Myocyte (in vitro differentiated cells): ENCODE measurements at regions not wholly inside any gene's neighbourhood (a gene's known extent, or its start where the extent isn't known, plus 50 kb on each side); places are given as distances from the start of the nearest gene placed in this dataset.
"Not testable (repeated sequence)": the region's sequence is repeated elsewhere in the genome, so short reads cannot be mapped to it uniquely, and the experiment has no call there.

Experiments used
- DNase-seq: peaks from one replicate; pipeline ENCODE4 v3.0.0-alpha.2; 2012; ENCODE audit warnings: low read depth

DNA sequence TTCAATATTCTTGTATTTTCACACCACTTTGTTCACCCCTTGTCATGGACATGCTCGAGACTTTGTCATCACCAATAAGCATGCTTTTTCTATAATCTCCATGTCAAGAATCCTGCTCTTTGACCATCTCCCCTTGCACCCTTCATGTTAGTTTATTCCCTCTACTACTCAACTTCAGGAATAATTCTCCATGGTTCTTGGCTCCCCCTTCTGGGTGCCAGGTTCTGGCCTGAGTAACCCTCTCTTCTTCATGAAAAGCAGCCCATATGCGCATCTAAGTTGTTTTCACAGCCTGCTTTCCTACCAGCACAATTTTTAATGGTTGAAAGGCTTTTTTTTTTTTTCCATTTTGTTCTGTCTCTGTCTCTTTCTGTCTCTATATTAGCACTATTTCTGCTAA lies 160.7 kb downstream of the LEPR start:
- DNase-seq: peak; percentile 28

- no peak for DNase-seq
Measured at GRCh38 chr1:65584399-65584798, 163.9 kb downstream of the LEPR start.

- DNase-seq: no peak
Measured at GRCh38 chr1:65590279-65590678, 169.8 kb downstream of the LEPR start.

DNA sequence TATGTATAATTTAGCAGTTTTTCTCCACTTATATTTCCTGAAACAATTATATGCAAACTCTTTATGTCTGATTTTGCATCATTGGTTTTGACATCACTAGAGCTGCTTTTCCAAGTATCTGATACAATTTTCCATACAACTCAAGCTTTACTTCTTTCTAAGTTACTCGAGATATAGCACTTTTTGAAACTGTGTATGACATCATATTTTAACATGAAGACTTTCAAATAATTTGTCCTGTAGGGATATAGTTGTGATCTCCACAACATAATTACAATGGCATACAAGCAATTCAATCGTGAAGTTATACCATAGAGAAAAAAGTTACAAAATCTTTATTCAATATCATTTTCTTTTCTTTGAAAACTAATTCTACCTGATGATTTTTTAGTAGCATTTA lies 173.0 kb downstream of the LEPR start:
- DNase-seq: no peak

DNA sequence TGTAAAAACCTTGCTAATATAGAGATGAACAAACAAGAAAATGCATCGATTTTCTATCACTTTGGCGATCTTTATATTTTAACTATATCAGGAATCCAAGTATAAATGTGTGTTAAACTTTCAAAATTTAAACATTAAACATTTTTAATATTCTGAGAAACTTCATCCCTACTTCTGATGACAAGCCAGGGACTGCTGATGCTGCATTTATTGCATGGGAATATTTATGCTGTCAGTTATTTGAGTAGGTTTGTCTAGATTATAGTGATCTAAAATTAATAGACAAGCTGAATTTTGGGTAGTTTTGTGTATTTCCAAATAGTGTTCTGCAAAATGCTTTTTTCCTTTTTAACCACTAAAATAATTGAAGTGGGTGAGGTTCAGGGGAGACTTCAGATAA lies 175.3 kb downstream of the LEPR start:
- no peak for DNase-seq

DNA sequence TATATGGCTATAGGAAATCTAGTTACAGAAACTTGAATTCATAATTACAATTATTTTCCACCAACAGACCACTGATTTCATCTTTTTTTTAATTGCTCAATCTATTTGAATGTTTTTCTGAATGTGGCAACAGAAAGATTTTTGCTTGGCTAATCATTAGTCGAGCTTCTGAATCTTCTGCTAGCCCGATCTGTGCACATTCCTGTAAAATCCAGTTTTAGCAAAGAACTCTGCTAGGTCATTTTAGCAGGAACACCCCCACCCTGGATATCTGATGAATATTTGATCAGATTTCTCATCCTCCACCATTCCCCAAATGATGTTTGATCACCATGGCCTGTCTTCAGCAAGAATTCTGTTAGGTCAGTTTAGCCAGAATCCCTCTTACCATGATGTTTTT lies 176.3 kb downstream of the LEPR start:
- DNase-seq: no peak

DNA sequence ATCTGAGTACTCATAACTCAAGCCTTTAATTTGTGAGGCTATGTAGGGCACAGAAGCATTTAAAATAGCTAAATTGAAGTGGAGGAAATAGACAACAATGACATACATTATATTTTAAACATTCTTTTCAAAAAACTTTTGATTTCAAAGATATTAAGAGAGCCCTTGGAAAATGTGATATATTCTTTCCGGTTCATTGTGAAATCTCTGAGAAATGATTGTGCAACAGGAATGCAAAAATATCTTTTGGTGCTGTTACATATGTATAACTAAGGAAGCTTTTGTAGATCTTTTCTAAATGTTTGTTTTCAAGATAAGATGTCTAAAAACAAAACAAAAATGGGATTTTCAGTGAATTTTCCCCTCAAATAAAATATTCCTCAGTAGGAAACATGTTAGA lies 185.2 kb downstream of the LEPR start:
- no peak for DNase-seq

- DNase-seq: no peak
Measured at GRCh38 chr1:65606426-65606825, 186.0 kb downstream of the LEPR start.

DNA sequence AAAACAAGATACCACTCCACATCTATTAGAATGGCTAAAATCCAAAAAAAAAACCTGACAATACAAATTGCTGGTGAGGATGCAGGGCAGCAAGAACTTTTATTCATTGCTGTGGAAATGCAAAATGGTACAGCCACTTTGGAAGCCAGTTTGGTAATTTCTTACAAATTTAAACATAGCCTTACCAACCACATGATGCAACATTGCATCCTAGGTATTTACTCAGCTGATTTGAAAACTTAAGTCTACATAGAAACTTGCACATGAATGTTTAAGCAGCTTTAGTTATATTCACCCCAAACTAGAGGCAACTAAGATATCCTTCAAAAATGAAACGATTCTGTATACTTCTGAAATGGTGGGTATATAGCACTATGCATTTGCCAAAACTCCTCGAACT lies 178.8 kb upstream of the PDE4B start:
- DNase-seq: no peak

- DNase-seq: no peak
Measured at GRCh38 chr1:65615859-65616258, 176.8 kb upstream of the PDE4B start.

GRCh38 chr1:65621721-65622120 lies 171.0 kb upstream of the PDE4B start:
- DNase-seq: peak; percentile 34

GRCh38 chr1:65623895-65624294 lies 168.8 kb upstream of the PDE4B start:
- no peak for DNase-seq

DNA sequence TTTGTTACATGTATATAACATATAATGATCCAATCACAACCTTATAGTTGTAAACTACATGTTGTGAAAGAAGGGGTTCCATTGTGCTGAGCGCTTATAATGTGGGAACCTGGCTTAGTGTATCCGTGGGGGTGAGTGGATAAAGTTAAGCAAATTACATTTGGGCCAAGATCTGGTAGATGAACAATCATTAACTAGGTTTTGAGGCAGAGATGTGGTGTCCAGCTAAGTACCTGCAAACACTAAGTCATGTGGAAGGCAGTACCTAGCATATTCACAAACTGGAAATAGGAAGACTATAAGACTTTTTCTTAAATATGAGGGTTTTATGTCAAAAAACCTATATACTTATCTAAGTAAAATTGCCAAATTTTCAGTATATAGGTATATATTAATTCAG lies 167.2 kb upstream of the PDE4B start:
- DNase-seq: no peak

DNA sequence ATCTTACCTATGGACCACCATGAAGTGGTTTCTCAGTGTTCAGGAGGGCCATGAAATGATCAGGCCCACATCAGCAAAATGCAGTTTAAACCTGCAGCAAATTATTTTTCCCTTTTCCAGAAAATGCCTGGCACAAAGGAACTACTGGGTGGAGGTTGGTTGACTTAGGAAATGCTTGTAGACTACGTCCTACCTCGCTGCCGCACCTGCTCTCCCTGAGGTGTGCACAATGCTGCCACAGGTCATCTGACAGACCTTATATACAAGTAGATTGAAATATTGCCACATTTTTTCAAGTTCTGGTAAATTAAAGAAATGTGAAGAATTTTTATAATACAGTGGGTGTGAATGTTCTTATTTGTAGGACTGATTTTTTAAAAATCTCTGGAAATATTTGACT lies 166.7 kb upstream of the PDE4B start:
- DNase-seq: no peak

DNA sequence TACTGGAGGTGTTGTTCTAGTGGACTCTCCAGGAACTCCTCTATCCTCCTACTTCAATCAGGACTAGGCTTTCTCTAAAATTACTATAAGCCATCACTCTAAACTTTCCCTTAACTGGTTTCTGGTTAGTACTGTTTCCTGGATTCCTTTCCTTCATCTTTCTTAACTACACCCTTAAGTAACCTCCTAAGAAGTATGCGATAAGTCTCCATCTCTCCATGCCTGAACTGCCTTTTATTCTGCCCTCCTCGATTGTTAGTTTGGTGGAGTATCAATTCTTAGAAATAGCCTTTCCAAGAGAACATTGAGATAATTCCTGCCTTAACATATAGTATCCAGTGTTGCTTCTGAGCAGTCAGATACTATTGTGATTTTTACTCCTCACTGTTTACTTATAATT lies 162.9 kb upstream of the PDE4B start:
- no peak for DNase-seq

- DNase-seq: peak; percentile 19
Measured at GRCh38 chr1:65630855-65631254, 161.8 kb upstream of the PDE4B start.

DNA sequence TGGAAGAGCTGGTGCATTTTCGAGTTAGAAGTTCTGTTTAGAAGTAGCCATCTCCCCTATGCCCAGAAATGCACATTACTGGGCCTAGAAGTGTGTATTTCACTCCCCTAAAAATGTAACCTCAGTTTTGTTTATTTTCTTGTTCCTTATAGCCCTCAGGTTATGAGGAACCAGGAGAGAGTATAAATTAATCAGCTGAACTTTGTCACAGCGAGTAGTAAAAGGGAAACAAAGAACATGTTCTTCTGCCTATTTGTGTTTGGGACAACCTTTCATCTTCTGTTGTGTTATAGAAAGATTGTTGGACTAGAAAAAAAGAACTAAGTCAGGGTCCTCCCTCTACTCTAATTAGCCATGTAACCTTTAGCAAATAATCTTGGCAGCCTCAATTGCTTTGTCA lies 160.5 kb upstream of the PDE4B start:
- DNase-seq: no peak

GRCh38 chr1:65640046-65640445 lies 152.6 kb upstream of the PDE4B start:
- no peak for DNase-seq

GRCh38 chr1:65649185-65649584 lies 143.5 kb upstream of the PDE4B start:
- DNase-seq: not testable (repeated sequence)

- no peak for DNase-seq
Measured at GRCh38 chr1:65650682-65651081, 142.0 kb upstream of the PDE4B start.

DNA sequence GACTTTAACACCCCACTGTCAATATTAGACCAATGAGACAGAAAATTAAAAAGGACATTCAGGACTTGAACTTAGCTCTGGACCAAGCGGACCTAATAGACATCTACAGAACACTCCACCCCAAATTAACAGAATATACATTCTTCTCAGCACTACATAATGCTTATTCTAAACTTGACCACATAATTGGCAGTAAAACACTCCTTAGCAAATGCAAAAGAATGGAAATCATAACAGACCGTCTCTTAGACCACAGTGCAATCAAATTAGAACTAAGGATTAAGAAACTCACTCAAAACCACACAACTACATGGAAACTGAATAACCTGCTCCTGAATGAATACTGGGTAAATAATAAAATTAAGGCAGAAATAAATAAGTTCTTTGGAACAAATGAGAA lies 138.2 kb upstream of the PDE4B start:
- not testable (repeated sequence) for DNase-seq

DNA sequence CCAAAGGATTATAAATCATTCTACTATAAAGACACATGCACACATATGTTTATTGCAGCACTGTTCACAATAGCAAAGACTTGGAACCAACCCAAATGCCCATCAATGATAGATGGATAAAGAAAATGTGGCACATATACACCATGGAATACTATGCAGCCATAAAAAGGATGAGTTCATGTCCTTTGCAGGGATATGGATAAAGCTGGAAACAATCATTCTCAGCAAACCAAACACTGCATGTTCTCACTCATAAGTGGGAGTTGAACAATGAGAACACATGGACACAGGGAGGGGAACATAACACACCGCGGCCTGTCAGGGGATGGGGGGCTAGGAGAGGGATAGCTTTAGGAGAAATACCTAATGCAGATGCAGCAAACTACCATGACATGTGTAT lies 135.1 kb upstream of the PDE4B start:
- not testable (repeated sequence) for DNase-seq

- DNase-seq: no peak
Measured at GRCh38 chr1:65658122-65658521, 134.6 kb upstream of the PDE4B start.

DNA sequence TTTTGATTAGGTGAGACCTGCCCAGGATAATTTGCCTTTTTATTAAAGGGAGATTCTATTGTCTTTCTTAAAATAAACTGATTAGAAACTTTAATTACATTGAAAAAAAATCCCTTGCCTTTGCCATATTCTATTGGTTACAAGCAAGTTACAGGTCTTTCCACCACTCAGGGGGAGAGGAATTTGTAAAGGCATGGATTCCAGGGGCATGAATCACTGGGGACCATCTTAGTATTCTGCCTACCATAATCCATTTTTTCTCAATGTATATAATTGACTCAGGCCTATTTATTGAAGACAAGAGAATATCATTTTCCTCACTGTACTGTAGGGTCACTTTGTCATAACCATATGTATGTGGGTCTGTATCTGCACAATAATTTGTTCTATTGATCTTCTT lies 124.3 kb upstream of the PDE4B start:
- no peak for DNase-seq

GRCh38 chr1:65670518-65670917 lies 122.2 kb upstream of the PDE4B start:
- DNase-seq: no peak
